ENCODE measurements at regions not wholly inside any gene's neighbourhood (a gene's known extent, or its start where the extent isn't known, plus 50 kb on each side); places are given as distances from the start of the nearest gene placed in this dataset.

DNA sequence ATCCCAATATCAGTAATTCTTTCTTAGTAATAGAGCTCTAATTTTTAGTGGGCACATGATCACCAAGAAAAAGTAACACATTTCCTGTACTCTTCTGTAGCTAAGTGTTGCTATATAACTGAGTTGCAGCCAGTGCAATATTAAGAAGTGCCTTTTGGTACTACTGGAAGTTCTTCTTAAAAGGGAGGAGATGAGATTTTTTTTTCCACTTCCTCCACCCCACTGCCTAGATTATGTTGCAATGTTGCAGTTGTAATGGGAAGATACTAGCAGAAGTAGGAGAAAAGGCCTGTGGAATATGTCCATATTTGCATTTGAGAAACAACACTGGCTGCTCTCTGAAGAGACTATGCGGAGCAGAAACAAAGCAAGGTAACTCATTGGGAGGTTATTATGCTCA lies 280.6 kb upstream of the ANO5 start:
- TF ChIP-seq, protein P1, sequence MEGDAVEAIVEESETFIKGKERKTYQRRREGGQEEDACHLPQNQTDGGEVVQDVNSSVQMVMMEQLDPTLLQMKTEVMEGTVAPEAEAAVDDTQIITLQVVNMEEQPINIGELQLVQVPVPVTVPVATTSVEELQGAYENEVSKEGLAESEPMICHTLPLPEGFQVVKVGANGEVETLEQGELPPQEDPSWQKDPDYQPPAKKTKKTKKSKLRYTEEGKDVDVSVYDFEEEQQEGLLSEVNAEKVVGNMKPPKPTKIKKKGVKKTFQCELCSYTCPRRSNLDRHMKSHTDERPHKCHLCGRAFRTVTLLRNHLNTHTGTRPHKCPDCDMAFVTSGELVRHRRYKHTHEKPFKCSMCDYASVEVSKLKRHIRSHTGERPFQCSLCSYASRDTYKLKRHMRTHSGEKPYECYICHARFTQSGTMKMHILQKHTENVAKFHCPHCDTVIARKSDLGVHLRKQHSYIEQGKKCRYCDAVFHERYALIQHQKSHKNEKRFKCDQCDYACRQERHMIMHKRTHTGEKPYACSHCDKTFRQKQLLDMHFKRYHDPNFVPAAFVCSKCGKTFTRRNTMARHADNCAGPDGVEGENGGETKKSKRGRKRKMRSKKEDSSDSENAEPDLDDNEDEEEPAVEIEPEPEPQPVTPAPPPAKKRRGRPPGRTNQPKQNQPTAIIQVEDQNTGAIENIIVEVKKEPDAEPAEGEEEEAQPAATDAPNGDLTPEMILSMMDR (IDR thresholded peaks at IDR 0.05), result no peak

DNA sequence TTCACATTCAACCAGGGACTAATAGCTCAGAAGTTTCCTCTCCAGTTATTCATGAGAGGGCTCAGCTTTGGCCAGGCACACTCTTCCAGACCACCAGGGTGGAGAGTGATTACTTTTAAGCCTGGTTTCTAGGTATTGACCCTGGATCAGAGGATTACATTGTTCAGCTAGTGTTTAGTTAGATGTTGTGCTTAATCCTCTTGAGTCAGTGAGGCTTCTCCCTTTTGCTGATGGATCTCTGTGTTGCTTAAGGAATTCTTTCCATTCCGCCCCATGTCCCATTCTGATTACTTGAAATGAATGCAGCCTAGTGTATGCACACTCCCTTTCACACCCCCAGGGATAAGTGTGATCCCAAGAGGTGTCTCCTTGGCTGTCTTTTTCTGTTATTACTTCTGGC lies 271.7 kb upstream of the ANO5 start:
- TF ChIP-seq, protein P1 (IDR thresholded peaks at IDR 0.05), result no peak

DNA sequence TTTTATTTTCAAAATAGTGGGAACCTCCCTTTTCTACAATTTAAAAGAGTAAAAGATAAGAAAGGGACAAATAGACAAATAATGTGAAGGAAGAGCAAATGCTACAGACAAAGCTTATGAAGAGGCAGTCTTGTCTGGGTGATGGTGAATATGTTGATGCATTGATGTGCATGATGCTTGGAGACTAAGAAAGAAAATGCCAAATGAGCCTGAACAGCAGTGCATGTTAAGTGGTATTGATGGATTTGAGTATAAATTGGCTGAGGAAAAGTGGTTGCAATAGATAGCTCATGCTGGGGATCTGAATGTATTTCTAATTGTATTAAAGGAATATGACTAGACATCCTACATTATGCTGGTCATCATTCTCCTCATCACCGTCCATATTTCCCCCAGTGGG lies 268.6 kb upstream of the ANO5 start:
- TF ChIP-seq, protein P1 (IDR thresholded peaks at IDR 0.05), result no peak

DNA sequence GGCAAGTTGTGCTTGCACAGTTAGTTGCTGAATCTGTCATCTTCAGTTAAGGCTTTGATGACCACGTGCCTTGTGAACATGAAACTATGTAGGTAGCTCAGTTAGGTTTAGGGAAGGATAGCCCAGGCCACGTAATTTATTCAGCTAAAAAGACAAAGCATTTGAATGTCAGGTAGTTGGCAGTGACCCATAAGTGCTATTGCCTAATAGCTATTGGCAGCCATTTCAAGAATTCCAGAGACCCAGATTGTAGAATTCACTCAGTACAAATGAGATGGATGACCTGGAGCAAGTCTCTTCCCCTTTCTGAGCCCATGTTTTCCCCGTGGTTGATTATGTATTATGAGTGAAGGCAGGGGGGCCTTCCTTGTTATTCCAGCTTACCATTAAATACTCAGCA lies 265.3 kb upstream of the ANO5 start:
- TF ChIP-seq, protein P1 (IDR thresholded peaks at IDR 0.05), result no peak

DNA sequence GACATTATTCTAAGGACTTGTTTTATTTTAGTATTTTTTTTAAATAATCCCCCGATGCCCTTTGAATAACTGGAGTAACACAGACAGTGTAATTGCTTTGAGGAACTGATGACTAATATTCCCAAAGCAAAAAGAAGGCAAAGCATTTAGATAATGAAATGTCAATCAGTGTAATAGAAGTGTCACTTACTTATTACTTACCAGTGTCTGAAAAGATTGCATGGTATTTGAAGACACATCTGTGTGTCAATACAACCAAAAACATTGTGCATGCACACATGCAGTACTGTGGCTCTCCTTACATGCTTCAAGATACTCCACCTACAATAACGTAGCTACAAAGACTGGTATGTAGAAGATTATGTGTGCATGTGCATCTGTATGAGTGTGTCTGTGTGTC lies 264.0 kb upstream of the ANO5 start:
- TF ChIP-seq, protein P1 (IDR thresholded peaks at IDR 0.05), result no peak

DNA sequence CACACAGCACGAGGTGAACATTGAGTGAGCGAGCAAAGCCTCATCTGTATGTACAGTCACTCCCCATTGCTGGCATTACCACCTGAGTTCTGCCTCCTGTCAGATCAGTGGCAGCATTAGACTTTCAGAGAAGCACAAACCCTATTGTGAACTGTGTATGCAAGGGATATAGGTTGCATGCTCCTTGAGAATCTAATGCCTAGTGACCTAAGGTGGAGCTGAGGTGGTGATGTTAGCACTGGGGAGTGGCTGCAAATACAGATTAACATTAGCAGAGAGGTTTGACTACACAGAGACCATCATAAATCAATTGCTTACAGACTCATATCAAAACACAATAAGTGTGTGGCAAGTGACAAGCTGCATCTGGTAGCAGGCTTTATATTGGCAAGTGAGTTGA lies 262.5 kb upstream of the ANO5 start:
- TF ChIP-seq, protein P1 (IDR thresholded peaks at IDR 0.05), result no peak

DNA sequence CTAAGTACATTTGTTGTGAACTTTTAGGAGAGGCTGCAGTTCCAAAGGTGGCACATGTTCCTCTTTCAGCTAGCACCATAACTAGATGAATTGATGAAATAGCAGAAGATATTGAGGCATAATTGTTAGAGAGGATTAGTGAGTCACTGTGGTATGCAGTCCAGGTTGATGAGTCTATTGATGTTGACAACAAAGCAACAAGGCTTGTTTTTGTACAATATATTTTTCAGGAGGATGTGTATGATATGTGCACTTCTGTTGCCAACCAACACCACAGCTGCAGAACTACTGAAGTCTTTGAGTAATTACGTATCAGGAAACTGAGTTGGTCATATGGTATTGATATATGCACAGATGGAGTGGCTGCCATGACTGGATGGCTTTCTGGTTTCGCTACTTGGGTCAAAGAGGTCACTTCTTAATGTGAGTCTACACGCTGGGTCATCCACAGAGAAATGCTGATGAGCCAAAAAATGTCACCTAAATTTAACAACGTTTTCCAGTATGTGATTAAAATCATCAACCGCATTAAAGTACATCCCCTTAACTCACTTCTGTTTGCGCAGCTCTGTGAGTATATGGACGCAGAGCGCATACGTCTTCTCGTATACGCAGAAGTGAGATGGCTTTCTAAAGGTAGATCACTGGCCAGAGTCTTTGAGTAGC lies 261.3 kb upstream of the ANO5 start:
- TF ChIP-seq, protein P1 (IDR thresholded peaks at IDR 0.05), result no peak

DNA sequence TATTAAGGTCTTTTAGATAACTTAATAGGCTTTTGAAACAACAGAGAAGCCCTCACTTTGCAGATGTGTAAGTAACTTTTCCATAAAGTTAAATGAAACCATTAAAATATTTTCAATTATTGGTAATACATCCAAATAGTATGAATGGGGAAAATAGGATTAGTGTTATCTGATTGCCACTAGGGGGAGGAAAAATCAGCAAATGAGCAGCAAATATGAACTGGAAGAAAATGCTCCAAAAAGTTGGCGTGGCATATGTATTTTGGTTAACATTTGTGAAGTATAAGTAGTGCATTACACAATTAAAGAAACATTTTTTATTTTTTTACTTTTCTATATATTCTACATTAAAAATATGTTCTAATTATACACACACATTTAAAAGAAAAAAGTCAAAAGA lies 259.8 kb upstream of the ANO5 start:
- TF ChIP-seq, protein P1 (IDR thresholded peaks at IDR 0.05), result peak; percentile 49

Data from LNCAP (cell line).